ENCODE measurements at regions not wholly inside any gene's neighbourhood (a gene's known extent, or its start where the extent isn't known, plus 50 kb on each side); places are given as distances from the start of the nearest gene placed in this dataset.
"Not testable (repeated sequence)": the region's sequence is repeated elsewhere in the genome, so short reads cannot be mapped to it uniquely, and the experiment has no call there.

DNA sequence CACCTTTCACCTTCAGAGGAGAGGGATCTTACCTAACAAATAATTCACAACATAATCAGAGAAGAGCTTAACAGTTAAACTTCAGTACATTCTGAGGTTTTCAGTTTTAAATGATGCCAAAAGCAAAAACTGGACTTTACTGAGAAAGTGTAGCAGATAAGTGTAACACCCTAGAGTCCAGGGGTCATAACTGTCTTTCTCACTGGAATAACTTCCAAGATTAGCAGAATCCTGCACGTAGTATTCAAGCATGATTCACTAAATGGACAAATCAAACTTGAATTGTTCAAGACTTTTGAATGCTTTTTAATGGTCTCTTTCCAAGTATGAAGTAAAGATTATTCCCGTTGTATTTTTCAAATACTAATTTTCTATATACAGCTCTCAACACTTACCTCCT lies 180.1 kb upstream of the NREP start:
- DNase-seq: no peak

DNA sequence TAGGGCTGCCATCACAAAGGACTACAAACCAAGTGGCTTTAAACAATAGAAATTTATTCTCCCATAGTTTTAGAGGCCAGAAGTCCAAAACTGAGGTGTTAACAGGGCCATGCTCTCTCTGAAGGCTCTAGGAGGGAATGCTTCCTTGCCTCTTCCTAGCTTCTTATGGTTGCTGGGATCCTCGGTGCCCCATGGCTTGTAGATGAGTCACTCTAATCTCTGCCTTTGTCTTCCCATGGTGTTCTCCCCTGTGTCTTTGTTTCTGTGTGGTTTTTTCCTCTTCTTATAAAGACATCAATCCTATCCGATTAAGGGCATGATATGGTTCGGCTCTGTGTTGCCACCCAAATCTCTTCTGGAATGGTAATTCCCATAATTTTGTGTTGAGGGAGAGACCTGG lies 178.8 kb upstream of the NREP start:
- no peak for DNase-seq

DNA sequence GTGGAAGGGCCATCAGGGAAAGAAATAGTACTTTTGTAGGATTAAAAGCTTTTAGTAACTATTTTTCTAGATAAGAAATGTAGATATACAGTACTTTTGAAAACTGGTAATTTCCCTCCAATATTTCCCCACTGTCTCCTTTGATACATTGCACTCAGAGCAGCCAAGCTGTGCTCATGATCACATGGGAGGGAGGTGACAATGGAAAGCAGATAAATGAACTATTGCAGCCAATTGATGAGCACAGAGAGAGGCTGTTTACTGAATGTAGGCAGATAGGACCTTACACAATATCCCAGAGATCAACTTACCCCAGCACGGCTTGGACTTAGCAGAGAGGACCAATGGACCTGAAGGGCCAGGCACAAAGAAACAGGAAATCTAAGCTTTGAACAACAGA lies 178.0 kb upstream of the NREP start:
- DNase-seq: no peak

DNA sequence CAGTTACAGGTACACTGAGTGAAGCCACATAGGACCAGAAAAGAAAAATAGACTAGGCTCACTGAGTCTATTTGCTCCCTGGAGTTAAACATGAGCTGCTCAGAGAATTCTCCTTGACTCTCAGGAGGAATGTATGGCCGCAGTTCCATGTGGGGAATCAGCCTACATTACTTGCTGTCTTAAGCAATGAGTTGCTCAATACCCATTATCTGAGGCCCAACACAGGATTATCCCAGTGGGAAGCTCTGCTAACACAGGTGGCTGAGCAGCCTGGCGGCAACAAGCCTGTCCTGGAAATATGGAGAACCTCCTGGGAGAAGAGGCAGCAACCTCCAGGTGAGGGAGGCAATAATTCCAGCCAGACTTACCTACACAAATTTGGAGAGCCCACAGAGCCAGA lies 177.5 kb upstream of the NREP start:
- DNase-seq: no peak

DNA sequence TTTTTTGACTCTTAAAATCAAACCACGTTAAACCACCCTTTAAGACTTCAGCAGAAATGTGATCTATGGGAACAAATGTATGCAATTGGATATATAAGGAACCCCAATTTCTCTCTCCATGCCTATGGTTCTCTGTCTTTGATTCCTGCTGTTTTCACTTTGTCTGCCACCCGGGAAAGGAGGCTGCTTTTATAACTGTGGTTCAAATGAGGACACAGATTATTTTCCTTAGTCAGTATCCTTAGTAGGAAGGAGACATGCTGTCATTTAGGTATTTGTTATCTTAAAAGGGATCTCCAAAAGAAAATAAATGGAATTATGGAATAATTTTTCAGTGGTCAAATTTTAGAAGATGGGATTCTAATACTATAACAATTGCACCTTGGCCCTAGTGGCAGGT lies 176.1 kb upstream of the NREP start:
- DNase-seq: no peak

DNA sequence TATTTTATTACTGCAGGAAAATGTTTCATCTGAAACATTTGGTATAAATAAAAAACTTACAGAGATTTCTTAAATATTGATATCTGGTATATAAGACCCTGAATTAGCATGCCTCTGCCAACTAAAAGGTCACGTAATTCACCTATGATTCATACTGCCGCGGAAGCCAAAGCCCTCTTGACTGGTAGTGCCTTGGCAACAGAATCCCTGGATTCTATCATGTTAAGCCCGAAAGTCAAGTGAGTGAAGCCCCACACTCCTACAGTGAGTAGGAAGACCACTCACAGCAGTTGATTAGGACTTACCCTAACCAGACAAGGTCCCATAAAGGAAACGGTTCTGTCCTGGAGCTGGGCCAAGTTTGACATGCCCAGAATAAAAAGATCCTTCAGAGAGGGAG lies 175.6 kb upstream of the NREP start:
- DNase-seq: peak; percentile 27

DNA sequence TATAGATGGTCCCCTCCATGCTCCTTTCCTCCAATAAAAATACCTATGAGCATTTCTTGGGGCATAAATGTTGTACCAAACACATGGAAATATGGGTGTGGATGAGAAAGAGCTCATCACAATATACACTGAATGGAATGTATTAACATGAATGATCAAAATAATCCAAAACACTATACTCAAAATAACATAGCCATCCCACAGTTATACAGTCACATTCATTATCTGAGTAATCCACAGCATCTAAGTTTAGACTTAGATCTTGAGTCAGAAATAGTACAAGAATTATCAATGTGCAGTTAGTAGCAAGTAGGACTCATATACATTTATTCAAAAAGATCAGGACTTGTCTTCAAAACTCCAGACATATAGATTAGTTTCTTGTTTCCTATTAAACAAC lies 175.2 kb upstream of the NREP start:
- no peak for DNase-seq

DNA sequence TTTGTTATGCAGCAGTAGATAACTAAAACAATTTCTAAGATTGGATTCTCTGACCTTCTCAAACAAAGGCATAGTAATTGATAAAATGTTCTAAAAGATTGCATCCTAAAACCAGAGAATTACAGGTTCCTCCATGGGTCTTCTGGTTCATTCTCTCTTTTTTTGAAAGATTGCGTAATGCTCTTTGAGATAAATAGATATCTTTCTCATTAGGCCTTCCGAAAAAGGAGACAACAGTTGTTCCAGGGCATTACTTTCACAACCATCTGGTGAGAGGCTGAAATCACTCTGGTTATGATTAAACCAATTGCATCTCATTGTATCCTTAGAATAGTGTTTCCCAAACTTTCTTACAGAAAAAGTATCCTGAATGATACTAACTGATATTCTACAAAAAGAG lies 174.7 kb upstream of the NREP start:
- peak; percentile 49 for DNase-seq

DNA sequence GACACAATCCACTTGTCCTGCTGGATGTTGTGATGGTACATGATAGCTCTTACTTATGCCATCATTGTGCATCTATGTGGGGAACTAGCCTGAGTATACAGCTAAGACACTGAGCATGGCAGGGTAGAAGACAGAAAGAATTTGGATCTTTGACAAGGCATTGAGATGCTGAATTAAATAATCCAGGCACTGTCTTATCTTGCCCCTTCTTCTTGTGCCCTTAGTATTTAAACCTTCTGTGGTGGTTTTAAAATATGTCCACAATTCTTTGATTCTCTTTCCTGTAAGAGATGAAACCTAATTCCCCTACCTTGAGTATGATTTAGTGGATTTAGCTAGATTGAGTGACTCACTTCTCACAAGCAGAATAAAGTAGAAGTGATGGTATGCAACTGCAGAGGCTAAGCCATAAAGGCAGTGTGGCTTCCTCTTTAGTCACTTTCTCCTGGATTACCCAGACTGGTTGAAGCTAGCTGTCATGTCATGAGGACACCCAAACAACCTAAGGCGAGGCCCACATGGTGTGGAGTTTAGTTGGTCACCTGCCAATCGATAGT lies 174.0 kb upstream of the NREP start:
- no peak for DNase-seq

DNA sequence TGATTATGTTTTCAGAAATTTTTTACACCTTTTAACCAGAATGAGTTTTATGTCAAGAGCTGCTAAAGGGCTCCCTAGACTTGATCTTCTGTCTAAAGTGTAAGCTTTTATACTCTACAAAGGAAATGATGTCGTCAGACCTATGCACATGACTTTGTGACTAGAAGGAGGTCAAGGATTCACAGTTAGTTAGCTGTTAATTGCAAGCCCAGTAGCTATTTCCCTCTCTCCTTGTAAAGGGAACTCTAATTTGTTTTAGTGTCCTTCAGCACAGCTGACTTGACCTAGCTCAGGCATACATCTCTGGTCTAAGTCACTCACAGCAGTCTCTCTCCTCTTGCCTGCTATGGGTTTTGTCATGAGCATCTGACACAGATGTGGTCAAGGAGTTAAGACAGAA lies 173.5 kb upstream of the NREP start:
- no peak for DNase-seq

DNA sequence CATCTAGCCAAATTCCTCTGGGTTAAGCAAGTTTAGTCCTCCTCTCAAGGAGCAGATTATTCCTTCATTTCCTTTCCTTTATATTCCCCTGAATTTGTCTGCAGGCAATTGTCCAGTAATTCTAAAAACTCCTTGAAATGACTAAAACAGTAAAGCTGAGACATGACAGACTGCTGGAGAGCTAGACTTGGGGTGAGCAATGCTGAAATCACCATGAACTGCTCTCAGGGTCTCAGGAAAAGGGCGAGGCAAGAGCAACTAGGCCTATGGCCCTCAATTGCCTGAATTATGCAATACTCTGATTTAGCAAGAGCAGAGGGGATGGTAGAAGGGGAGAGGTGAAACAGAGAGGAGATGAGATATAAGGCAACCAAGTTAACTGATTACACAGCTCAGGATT lies 172.9 kb upstream of the NREP start:
- DNase-seq: no peak

DNA sequence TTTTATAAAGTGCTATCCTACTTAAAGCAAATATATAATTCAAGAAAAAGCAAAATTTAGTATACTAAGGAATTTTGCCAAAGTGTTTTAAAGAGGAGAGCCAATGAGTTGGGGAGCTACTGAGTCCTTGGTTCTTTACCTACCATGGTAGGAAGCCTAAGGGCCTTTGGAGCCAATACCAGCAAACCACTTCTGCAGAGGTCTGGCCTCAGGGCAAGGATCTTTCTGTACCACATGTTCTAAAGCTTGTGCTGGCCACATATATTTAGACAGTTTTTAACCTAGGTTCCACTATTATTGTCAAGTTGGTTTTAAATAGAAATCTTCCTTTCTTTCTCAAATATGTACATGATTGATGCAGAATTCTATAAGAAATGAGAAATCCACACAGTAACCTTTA lies 172.3 kb upstream of the NREP start:
- no peak for DNase-seq

DNA sequence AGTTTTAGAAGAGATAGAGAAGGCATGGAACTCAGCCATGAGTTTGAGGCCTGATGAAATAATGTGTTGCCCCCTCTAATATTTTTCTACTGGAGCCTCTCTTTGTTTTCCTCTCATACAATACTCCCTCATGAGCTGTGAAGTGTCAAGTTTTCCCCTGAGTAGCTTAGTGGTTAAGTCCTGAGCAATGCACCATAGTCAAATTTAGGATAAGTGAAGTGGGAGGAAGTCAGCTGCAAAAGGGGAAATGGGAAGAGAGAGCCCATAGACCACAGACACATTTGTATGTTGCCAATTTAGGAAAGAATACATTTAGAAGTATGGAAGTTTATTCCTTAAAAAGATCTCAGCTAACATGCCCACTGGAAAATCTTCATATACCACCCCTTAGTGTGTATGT lies 171.5 kb upstream of the NREP start:
- no peak for DNase-seq

DNA sequence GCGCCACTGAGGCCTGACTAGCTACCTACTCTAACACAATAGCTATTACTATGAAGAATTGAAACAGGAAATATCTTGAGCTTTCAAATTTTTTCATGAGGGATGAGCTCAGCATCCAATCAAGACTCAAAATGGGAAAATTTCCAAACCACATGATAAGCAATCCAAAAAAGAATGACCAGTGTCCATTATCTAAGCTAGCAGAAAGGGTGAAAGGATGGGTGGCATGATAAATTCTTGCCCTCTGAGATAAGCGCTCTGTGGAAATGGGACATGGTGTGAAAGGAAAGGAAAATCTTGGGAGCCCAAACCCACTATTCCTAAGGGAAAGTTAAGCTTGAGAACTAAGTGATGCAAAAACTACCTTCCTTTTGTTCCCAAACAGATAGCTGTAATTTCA lies 170.2 kb upstream of the NREP start:
- no peak for DNase-seq

DNA sequence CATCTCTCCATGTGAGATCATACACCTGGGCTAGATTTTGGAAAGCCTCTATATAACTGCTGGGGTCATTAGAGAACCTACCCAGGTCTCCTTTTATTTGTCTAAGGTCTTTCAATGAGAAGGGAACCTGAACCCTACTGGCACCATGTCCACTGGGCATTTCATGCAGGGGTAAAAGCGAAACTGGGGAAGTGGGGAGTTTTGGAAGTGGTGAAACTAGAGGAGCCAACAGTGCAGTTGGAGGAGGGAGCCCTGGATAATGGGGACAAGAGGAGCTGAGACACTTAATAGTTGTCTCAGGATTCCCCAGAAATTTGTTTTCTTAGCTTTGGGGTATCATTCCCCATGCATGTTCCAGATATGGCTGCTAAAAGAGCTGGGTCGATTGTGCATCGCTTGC lies 169.0 kb upstream of the NREP start:
- no peak for DNase-seq

DNA sequence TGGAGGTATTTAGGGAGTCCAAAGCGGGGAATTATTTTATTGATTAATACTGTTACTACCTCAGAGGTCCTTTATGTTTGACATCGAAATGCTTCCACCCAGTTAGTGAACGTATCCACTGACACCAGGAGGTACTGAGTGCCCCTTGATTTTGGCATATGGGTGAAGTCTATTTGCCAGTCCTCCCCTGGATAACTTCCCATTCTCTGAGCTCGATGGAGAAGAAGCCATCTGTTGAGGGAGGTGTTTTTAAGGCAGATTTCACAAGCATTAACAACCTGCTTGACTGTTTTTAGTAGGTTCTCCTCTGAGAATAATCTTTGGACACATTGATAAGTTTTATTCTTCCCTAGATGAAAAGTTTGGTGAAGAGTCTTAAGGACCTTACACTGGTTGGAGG lies 165.3 kb upstream of the NREP start:
- DNase-seq: peak; percentile 56

DNA sequence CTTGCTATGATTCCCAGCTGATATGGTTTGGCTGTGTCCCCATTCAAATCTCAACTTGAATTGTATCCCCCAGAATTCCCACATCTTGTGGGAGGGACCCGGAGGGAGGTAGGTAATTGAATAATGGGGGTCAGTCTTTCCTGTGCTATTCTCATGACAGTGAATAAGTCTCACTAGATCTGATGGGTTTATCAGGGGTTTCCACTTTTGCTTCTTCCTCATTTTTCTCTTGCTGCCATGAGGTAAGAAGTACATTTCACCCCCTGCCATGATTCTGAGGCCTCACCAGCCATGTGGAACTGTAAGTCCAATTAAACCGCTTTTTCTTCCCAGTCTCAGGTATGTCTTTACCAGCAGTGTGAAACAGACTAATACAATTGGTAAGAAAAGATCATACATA lies 164.7 kb upstream of the NREP start:
- not testable (repeated sequence) for DNase-seq

DNA sequence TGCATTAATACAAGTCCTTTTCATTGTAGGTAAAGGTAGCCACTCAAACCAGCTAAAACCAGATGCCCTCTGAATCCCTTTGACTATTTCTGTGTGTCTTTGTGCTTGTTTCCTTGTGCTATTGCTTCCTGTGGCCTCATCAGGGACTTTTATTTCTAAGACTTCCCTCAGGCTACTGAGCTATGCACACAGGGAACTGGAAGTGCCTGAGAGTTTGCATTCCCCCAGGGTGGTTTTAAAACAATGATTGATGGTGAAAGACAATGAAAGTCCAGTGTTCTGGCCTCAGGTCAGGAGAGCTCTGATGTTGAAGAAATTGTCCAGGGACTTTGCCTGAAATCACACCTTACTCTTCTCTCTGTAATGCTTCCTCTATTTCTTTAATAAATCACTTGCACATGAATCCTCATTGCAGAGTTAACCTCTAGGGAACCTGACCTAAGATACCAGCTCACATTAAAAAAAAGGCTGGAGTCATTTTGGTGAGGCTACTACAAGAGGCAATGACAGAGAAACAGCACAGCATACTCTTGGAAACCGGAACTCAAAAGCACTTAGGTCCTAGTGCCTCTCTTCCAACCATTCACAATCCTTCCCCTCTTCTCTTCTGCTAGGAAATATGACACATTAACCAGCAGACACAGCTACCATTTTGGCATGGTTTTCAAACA lies 158.1 kb upstream of the NREP start:
- DNase-seq: no peak

DNA sequence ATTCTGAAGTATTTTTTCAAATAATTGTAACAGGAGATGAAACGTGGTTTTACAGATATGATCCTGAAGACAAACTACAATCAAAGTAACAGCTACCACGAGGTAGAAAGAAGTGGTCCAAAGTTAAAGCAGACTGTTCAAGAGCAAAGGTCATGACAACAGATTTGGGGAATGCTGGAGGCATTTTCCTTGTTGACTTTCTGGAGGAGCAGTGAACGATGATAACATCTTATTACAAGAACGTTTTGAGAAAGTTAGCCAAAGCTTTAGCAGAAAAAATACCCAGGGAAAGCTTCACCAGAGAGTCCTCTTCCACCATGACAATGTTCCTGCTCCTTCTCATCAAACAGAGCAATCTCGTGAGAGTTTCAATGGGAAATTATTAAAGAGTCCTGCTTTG lies 145.4 kb upstream of the NREP start:
- no peak for DNase-seq

DNA sequence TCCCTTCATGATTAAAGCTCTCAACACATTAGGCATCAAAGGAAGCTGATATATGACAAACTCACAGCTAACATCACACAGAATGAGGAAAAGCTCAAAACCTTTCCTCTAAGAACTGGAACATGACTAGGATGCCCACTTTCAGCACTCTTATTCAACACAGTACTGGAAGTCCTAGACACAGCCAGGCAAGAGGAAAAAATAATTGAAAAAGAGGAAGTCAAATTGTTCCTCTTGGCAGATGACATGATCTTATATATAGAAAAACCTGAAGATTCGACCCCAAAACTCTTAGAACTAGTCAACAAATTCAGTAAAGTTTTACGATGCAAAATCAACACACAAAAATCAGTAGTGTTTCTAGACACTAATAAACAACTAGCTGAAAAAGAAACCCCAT lies 144.3 kb upstream of the NREP start:
- no peak for DNase-seq

DNA sequence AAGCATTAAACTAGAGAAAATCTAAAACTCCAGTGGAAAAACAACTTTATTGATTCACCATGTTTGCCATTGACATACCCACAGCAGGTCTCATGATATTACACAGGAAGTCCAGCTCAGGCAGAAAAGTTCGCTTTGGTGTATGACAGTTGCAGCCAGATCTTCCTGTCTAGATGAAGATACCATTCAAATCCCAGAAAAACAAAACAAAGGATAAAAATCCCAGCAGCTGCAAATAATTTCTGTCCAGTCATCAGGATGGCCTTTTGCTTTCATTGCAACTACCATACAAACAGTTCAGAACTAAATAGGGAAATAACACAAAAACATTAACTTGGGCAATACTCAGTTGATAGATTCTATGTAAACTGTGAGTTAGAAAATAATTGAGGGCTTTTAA lies 136.0 kb upstream of the NREP start:
- no peak for DNase-seq

DNA sequence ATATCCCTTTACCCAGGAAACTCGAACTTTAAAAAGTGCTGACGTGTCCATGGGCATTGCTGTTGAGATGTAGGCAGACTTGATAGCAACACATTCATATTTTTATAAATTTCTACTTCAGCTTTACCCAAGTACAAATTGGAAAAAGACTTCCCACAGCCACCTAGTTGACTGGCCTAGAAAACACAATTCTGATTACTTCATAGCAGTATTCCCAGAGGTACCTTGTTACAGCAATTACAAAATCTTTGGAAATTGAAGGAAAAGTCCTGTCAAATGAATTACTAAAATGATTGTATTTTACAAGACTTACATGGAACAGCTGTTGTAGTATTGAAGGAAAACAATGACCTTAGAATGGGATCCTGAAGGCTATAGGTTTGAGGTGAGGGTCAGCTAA lies 130.7 kb upstream of the NREP start:
- no peak for DNase-seq

DNA sequence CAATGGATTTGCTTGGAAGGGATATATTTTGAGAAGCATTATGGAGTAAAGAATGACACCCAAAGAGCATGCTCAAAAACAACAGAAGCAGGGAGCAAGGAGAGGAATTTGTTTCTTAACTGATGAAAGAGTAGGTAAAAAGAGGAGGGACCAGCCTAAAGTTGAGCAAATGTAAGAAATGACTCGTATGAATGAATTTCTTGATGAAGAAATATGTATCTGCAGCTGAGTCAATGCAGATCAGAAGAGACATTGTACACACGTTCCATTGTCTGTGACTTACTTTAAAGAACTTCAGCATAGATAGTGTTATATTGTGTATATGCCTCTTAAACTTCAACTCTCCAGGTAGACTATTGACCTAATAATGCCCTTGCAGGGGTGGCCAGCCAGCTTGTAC lies 112.7 kb upstream of the NREP start:
- DNase-seq: no peak

DNA sequence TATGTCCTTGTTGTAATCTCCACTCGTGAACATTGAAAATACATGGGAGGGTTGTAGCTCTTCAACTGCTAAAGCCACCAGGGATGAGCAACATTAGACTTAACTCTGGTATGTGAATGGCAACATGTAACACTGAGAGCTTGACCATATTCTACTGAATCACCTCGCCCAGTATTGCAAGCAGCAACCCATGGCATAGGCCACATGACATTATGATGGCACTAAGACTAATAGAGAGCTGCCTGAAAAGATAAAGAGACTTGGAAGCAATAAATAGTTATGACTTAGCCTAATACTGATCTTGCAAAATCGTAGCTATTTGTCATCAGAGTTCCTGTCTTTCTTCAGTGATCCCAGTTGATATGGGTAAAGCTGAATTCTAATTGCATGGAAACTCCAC lies 108.4 kb upstream of the NREP start:
- DNase-seq: no peak

DNA sequence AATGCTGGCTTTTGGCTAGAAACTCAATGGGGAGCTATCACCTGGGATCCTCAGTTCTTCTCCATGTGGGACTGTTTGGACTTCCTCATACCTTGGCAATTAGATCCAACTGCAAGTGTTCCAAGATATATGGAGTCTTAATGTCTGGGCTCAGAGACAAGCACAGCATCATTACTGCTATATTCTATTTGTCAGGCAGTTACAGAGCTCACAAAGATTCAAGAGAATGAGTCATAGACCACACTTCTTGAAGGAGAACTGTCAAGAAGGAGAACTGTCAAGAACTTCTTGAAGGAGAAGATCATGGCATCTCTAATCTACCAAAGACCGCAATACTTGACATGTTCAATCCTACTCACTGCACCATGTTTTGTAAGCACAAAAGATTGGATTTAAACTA lies 106.8 kb upstream of the NREP start:
- no peak for DNase-seq
